ENCODE measurements at regions not wholly inside any gene's neighbourhood (a gene's known extent, or its start where the extent isn't known, plus 50 kb on each side); places are given as distances from the start of the nearest gene placed in this dataset.
A peak's percentile ranks its signal among the peaks of the same experiment; 100 is the strongest.

GRCh38 chr4:163662768-163663167 lies 168.3 kb downstream of the TMA16 start:
- H3K4me3 ChIP-seq, result no peak overlapping the region
- no peak for DNase-seq
- no peaks in the 10 kb centered on the region for H3K9me3 ChIP-seq (replicated peaks)
- no peaks in the 10 kb centered on the region for H3K27me3 ChIP-seq
- H3K27ac ChIP-seq, result no peak overlapping the region
- H3K4me1 ChIP-seq, result no peaks in the 10 kb centered on the region
- H3K36me3 ChIP-seq, result no peaks in the 10 kb centered on the region

GRCh38 chr4:163663454-163664225 lies 169.2 kb downstream of the TMA16 start:
- Histone ChIP-seq H3K4me1 (no peaks in the 10 kb centered on the region), H3K4me3 (no peak overlapping the region), H3K36me3 (no peaks in the 10 kb centered on the region), H3K27me3 (no peaks in the 10 kb centered on the region), H3K9me3 (replicated peaks) (no peaks in the 10 kb centered on the region), H3K27ac (no peak overlapping the region)
- DNase-seq, result no peak

GRCh38 chr4:163665101-163665500 lies 170.6 kb downstream of the TMA16 start:
- no peak for DNase-seq
- Histone ChIP-seq H3K4me3 (no peak overlapping the region), H3K9me3 (replicated peaks) (no peaks in the 10 kb centered on the region), H3K27me3 (no peaks in the 10 kb centered on the region), H3K4me1 (no peaks in the 10 kb centered on the region), H3K27ac (no peak overlapping the region), H3K36me3 (no peaks in the 10 kb centered on the region)

- no peak for DNase-seq
- H3K36me3 ChIP-seq, result no peaks in the 10 kb centered on the region
- no peak overlapping the region for H3K4me3 ChIP-seq
- H3K27me3 ChIP-seq, result no peaks in the 10 kb centered on the region
- no peak overlapping the region for H3K27ac ChIP-seq
- H3K9me3 ChIP-seq (replicated peaks), result no peaks in the 10 kb centered on the region
- H3K4me1 ChIP-seq, result no peaks in the 10 kb centered on the region
Observed at GRCh38 chr4:163665521-163666331, 171.2 kb downstream of the TMA16 start.

GRCh38 chr4:163666332-163666873 lies 171.9 kb downstream of the TMA16 start:
- Histone ChIP-seq H3K9me3 (replicated peaks) (no peaks in the 10 kb centered on the region), H3K4me3 (no peak overlapping the region), H3K36me3 (no peaks in the 10 kb centered on the region), H3K4me1 (no peaks in the 10 kb centered on the region), H3K27ac (no peak overlapping the region), H3K27me3 (no peaks in the 10 kb centered on the region)
- no peak for DNase-seq

- DNase-seq, result no peak
- Histone ChIP-seq H3K36me3 (no peaks in the 10 kb centered on the region), H3K4me1 (no peaks in the 10 kb centered on the region), H3K27me3 (no peaks in the 10 kb centered on the region), H3K27ac (no peak overlapping the region), H3K4me3 (no peak overlapping the region), H3K9me3 (replicated peaks) (no peaks in the 10 kb centered on the region)
Observed at GRCh38 chr4:163672751-163673150, 178.3 kb downstream of the TMA16 start.

- no peaks in the 10 kb centered on the region for H3K36me3 ChIP-seq
- no peaks in the 10 kb centered on the region for H3K27me3 ChIP-seq
- DNase-seq, result no peak
- H3K4me3 ChIP-seq, result no peak overlapping the region
- H3K4me1 ChIP-seq, result no peaks in the 10 kb centered on the region
- H3K27ac ChIP-seq, result no peak overlapping the region
- no peaks in the 10 kb centered on the region for H3K9me3 ChIP-seq (replicated peaks)
Observed at GRCh38 chr4:163673848-163674697, 179.6 kb downstream of the TMA16 start.

- Histone ChIP-seq H3K9me3 (replicated peaks) (no peaks in the 10 kb centered on the region), H3K36me3 (no peaks in the 10 kb centered on the region), H3K4me3 (no peak overlapping the region), H3K4me1 (no peaks in the 10 kb centered on the region), H3K27ac (no peak overlapping the region), H3K27me3 (no peaks in the 10 kb centered on the region)
- DNase-seq, result peak in 1 of 2 experiments; percentile 18
Observed at GRCh38 chr4:163679189-163679588, 184.7 kb downstream of the TMA16 start.

GRCh38 chr4:163680386-163681098 lies 186.1 kb downstream of the TMA16 start:
- H3K36me3 ChIP-seq, result no peaks in the 10 kb centered on the region
- H3K9me3 ChIP-seq (replicated peaks), result no peaks in the 10 kb centered on the region
- no peaks in the 10 kb centered on the region for H3K4me1 ChIP-seq
- H3K4me3 ChIP-seq, result no peak overlapping the region
- no peak overlapping the region for H3K27ac ChIP-seq
- no peak for DNase-seq
- no peaks in the 10 kb centered on the region for H3K27me3 ChIP-seq

- H3K9me3 ChIP-seq (replicated peaks), result no peaks in the 10 kb centered on the region
- H3K4me1 ChIP-seq, result no peaks in the 10 kb centered on the region
- no peak overlapping the region for H3K4me3 ChIP-seq
- no peaks in the 10 kb centered on the region for H3K36me3 ChIP-seq
- H3K27me3 ChIP-seq, result no peaks in the 10 kb centered on the region
- DNase-seq, result peak; percentile 16 to 57
- H3K27ac ChIP-seq, result no peak overlapping the region
Observed at GRCh38 chr4:163681208-163681821, 186.8 kb downstream of the TMA16 start.

GRCh38 chr4:163688856-163689255 lies 194.4 kb downstream of the TMA16 start:
- Histone ChIP-seq H3K27me3 (no peaks in the 10 kb centered on the region), H3K4me1 (peaks cover 1% of the 10 kb centered on the region; the same call in 1 of the 2 replicates), H3K9me3 (replicated peaks) (no peaks in the 10 kb centered on the region), H3K4me3 (no peak overlapping the region), H3K36me3 (no peaks in the 10 kb centered on the region), H3K27ac (no peak overlapping the region)
- no peak for DNase-seq

- H3K4me3 ChIP-seq, result no peak overlapping the region
- H3K27me3 ChIP-seq, result no peaks in the 10 kb centered on the region
- H3K27ac ChIP-seq, result no peak overlapping the region
- no peak for DNase-seq
- H3K36me3 ChIP-seq, result no peaks in the 10 kb centered on the region
- H3K4me1 ChIP-seq, result peaks cover 12% of the 10 kb centered on the region
- H3K9me3 ChIP-seq (replicated peaks), result no peaks in the 10 kb centered on the region
Observed at GRCh38 chr4:163693211-163693610, 198.7 kb downstream of the TMA16 start.

GRCh38 chr4:163693776-163694175 lies 199.3 kb downstream of the TMA16 start:
- Histone ChIP-seq H3K36me3 (no peaks in the 10 kb centered on the region), H3K4me1 (peaks cover 12% of the 10 kb centered on the region), H3K27me3 (no peaks in the 10 kb centered on the region), H3K27ac (peak overlapping the region; percentile 44; the same call in 1 of the 2 replicates), H3K9me3 (replicated peaks) (no peaks in the 10 kb centered on the region), H3K4me3 (no peak overlapping the region)
- DNase-seq, result no peak

GRCh38 chr4:163694385-163694784 lies 199.9 kb downstream of the TMA16 start:
- peak overlapping the region; percentile 44; the same call in 1 of the 2 replicates for H3K27ac ChIP-seq

More at GRCh38 chr4:163694385-163694784, 199.9 kb downstream of the TMA16 start:
- no peaks in the 10 kb centered on the region for H3K36me3 ChIP-seq
- H3K9me3 ChIP-seq (replicated peaks), result no peaks in the 10 kb centered on the region
- peaks cover 12% of the 10 kb centered on the region for H3K4me1 ChIP-seq
- DNase-seq, result peak in 1 of 2 experiments; percentile 17
- H3K27me3 ChIP-seq, result no peaks in the 10 kb centered on the region
- no peak overlapping the region for H3K4me3 ChIP-seq
